ENCODE measurements at regions not wholly inside any gene's neighbourhood (a gene's known extent, or its start where the extent isn't known, plus 50 kb on each side); places are given as distances from the start of the nearest gene placed in this dataset.

GRCh38 chr5:104757915-104758314, 1195.3 kb upstream of the NUDT12 start (continued):
- TF ChIP-seq FOXA2 (IDR thresholded peaks at IDR 0.05) (no peak), YY1 (IDR thresholded peaks at IDR 0.05) (no peak), RAD21 (IDR thresholded peaks at IDR 0.05) (no peak)

- no peaks in the 10 kb centered on the region for H3K4me1 ChIP-seq (ENCODE audit: control insufficient read depth in 4 of 4, insufficient read depth in 4 of 4, low read length in 3 of 4)
- WGBS = 63% methylated on average over 2 of the region's 2 CpGs
- DNase-seq (ENCODE audit: low spot score) = no peak
- no peaks in the 10 kb centered on the region for H3K36me3 ChIP-seq (ENCODE audit: control insufficient read depth in 4 of 4, insufficient read depth in 3 of 4, low read depth in 1 of 4, low read length in 3 of 4)
- H3K9ac ChIP-seq (ENCODE audit: low read depth in 1 of 2, low read length in 2 of 2) = no peak overlapping the region
- no peak overlapping the region for H3K27ac ChIP-seq (ENCODE audit: low read depth in 1 of 2, low read length in 2 of 2)
- no peak for TF ChIP-seq RXRA (IDR thresholded peaks at IDR 0.05)
- no peak for TF ChIP-seq EGR1 (IDR thresholded peaks at IDR 0.05; ENCODE audit: low read depth in 2 of 2)
- TF ChIP-seq HNF4G (IDR thresholded peaks at IDR 0.05) = no peak
- no peak for TF ChIP-seq CTCF (IDR thresholded peaks at IDR 0.05; ENCODE audit: low read depth, low read length, missing input control)
- no peak for TF ChIP-seq FOXA1 (IDR thresholded peaks at IDR 0.05)
- no peak for TF ChIP-seq GABPA (IDR thresholded peaks at IDR 0.05 in 1 of 2, conservative IDR thresholded peaks at IDR 0.05 in 1 of 2)
- TF ChIP-seq YY1 (IDR thresholded peaks at IDR 0.05) = no peak
- no peak for TF ChIP-seq ZBTB33 (IDR thresholded peaks at IDR 0.05)
- TF ChIP-seq TAF1 (conservative IDR thresholded peaks at IDR 0.05) = no peak
- TF ChIP-seq MAX (IDR thresholded peaks at IDR 0.05) = no peak
- no peak for TF ChIP-seq FOXA2 (IDR thresholded peaks at IDR 0.05)
- TF ChIP-seq ATF3 (IDR thresholded peaks at IDR 0.05) = no peak
- no peaks in the 10 kb centered on the region for H3K9me3 ChIP-seq (ENCODE audit: control insufficient read depth in 4 of 4, low read length in 3 of 4)
- no peaks in the 10 kb centered on the region for H3K27me3 ChIP-seq (ENCODE audit: control insufficient read depth in 4 of 4, insufficient read depth in 4 of 4, low read length in 3 of 4)
- H3K4me3 ChIP-seq (ENCODE audit: low read depth in 1 of 3, low read length in 3 of 3) = no peak overlapping the region
Measured at GRCh38 chr5:104755806-104756205, 1193.2 kb upstream of the NUDT12 start.

- Histone ChIP-seq H3K9me3 (ENCODE audit: control insufficient read depth in 4 of 4, low read length in 3 of 4) (no peaks in the 10 kb centered on the region), H3K9ac (ENCODE audit: low read depth in 1 of 2, low read length in 2 of 2) (no peak overlapping the region), H3K36me3 (ENCODE audit: control insufficient read depth in 4 of 4, insufficient read depth in 3 of 4, low read depth in 1 of 4, low read length in 3 of 4) (no peaks in the 10 kb centered on the region), H3K27me3 (ENCODE audit: control insufficient read depth in 4 of 4, insufficient read depth in 4 of 4, low read length in 3 of 4) (no peaks in the 10 kb centered on the region), H3K27ac (ENCODE audit: low read depth in 1 of 2, low read length in 2 of 2) (no peak overlapping the region), H3K4me1 (ENCODE audit: control insufficient read depth in 4 of 4, insufficient read depth in 4 of 4, low read length in 3 of 4) (no peaks in the 10 kb centered on the region), H3K4me3 (ENCODE audit: low read depth in 1 of 3, low read length in 3 of 3) (no peak overlapping the region)
- 76% methylated on average over 3 of the region's 3 CpGs for WGBS
- no peak for DNase-seq (ENCODE audit: low spot score)
- TF ChIP-seq HNF4G (IDR thresholded peaks at IDR 0.05) (no peak), YY1 (IDR thresholded peaks at IDR 0.05) (no peak), ZBTB33 (IDR thresholded peaks at IDR 0.05) (no peak), RXRA (IDR thresholded peaks at IDR 0.05) (no peak), GABPA (IDR thresholded peaks at IDR 0.05 in 1 of 2, conservative IDR thresholded peaks at IDR 0.05 in 1 of 2) (no peak), JUND (IDR thresholded peaks at IDR 0.05) (no peak), MAX (IDR thresholded peaks at IDR 0.05) (no peak), SP1 (IDR thresholded peaks at IDR 0.05) (no peak), CTCF (IDR thresholded peaks at IDR 0.05; ENCODE audit: low read depth, low read length, missing input control) (no peak), FOXA1 (IDR thresholded peaks at IDR 0.05) (no peak), EGR1 (IDR thresholded peaks at IDR 0.05; ENCODE audit: low read depth in 2 of 2) (no peak), ATF3 (IDR thresholded peaks at IDR 0.05) (no peak), RAD21 (IDR thresholded peaks at IDR 0.05) (no peak)
Measured at GRCh38 chr5:104754311-104754995, 1191.9 kb upstream of the NUDT12 start.

All from liver (tissue), 8 donors.